Adipocyte (in vitro differentiated cells): ENCODE measurements at regions not wholly inside any gene's neighbourhood (a gene's known extent, or its start where the extent isn't known, plus 50 kb on each side); places are given as distances from the start of the nearest gene placed in this dataset.

Experiments
- DNase-seq: peaks from one replicate; pipeline ENCODE4 v3.0.0-alpha.2; 2015; ENCODE audit warnings: low read depth
- H3K27me3 ChIP-seq: replicated peaks from 2 replicates; pipeline ENCODE4 v1.7.0; 2013; ENCODE audit warnings: mild to moderate bottlenecking, low read length, moderate library complexity; ENCODE audit not compliant: control insufficient read depth, insufficient read depth
- H3K36me3 ChIP-seq: 2 replicates; pipeline ENCODE4 v1.7.0; 2013; ENCODE audit warnings: low read length, mild to moderate bottlenecking, moderate library complexity; ENCODE audit not compliant: control insufficient read depth, insufficient read depth, severe bottlenecking
- H3K4me1 ChIP-seq: 2 replicates; pipeline ENCODE4 v1.7.0; 2013; ENCODE audit warnings: mild to moderate bottlenecking, low read length, moderate library complexity; ENCODE audit not compliant: control insufficient read depth, insufficient read depth
- H3K4me3 ChIP-seq: 2 replicates; pipeline ENCODE4 v1.7.0; 2013; ENCODE audit warnings: mild to moderate bottlenecking, low read length, moderate library complexity
- H3K9ac ChIP-seq: 2 replicates; pipeline ENCODE4 v1.7.0; 2013; ENCODE audit warnings: mild to moderate bottlenecking, low read length, moderate library complexity
- H3K9me3 ChIP-seq: 2 replicates; pipeline ENCODE4 v1.7.0; 2013; ENCODE audit warnings: mild to moderate bottlenecking, low read length, moderate library complexity; ENCODE audit not compliant: control insufficient read depth

- no peak overlapping the region for H3K4me3 ChIP-seq
- DNase-seq = no peak
- H3K27me3 ChIP-seq = no peaks in the 10 kb centered on the region
- no peaks in the 10 kb centered on the region for H3K9me3 ChIP-seq
- H3K36me3 ChIP-seq = no peaks in the 10 kb centered on the region
- H3K4me1 ChIP-seq = no peaks in the 10 kb centered on the region
- no peak overlapping the region for H3K9ac ChIP-seq
These were observed 1188.3 kb upstream of the CNTN5 start for GRCh38 chr11:97832451-97832850.

- H3K9me3 ChIP-seq = no peaks in the 10 kb centered on the region
- DNase-seq = no peak
These were observed 1187.3 kb upstream of the CNTN5 start for GRCh38 chr11:97833412-97833811.

GRCh38 chr11:97844016-97844415 lies 1176.7 kb upstream of the CNTN5 start:
- Histone ChIP-seq H3K27me3 (no peaks in the 10 kb centered on the region), H3K9me3 (peaks cover 10% of the 10 kb centered on the region), H3K4me3 (no peak overlapping the region), H3K9ac (no peak overlapping the region), H3K36me3 (no peaks in the 10 kb centered on the region), H3K4me1 (no peaks in the 10 kb centered on the region)
- DNase-seq = no peak

More at GRCh38 chr11:97833412-97833811, 1187.3 kb upstream of the CNTN5 start:
- no peaks in the 10 kb centered on the region for H3K27me3 ChIP-seq
- H3K4me1 ChIP-seq = no peaks in the 10 kb centered on the region
- no peak overlapping the region for H3K4me3 ChIP-seq
- no peaks in the 10 kb centered on the region for H3K36me3 ChIP-seq
- H3K9ac ChIP-seq = no peak overlapping the region

GRCh38 chr11:97847730-97848129 lies 1173.0 kb upstream of the CNTN5 start:
- Histone ChIP-seq H3K9ac (no peak overlapping the region), H3K4me3 (no peak overlapping the region), H3K9me3 (no peaks in the 10 kb centered on the region), H3K27me3 (no peaks in the 10 kb centered on the region), H3K4me1 (no peaks in the 10 kb centered on the region), H3K36me3 (no peaks in the 10 kb centered on the region)
- no peak for DNase-seq

- Histone ChIP-seq H3K27me3 (no peaks in the 10 kb centered on the region), H3K4me1 (no peaks in the 10 kb centered on the region), H3K4me3 (no peak overlapping the region), H3K36me3 (no peaks in the 10 kb centered on the region), H3K9ac (no peak overlapping the region), H3K9me3 (no peaks in the 10 kb centered on the region)
- DNase-seq = no peak
These were observed 1170.0 kb upstream of the CNTN5 start for GRCh38 chr11:97850701-97851100.

- H3K9ac ChIP-seq = no peak overlapping the region
- DNase-seq = no peak
- no peaks in the 10 kb centered on the region for H3K4me1 ChIP-seq
- H3K4me3 ChIP-seq = no peak overlapping the region
- no peaks in the 10 kb centered on the region for H3K27me3 ChIP-seq
- no peaks in the 10 kb centered on the region for H3K36me3 ChIP-seq
- no peaks in the 10 kb centered on the region for H3K9me3 ChIP-seq
These were observed 1166.4 kb upstream of the CNTN5 start for GRCh38 chr11:97854357-97854756.

GRCh38 chr11:97854877-97855276 lies 1165.9 kb upstream of the CNTN5 start:
- no peaks in the 10 kb centered on the region for H3K36me3 ChIP-seq
- DNase-seq = no peak

GRCh38 chr11:97856666-97857065 lies 1164.1 kb upstream of the CNTN5 start:
- Histone ChIP-seq H3K4me3 (no peak overlapping the region), H3K4me1 (no peaks in the 10 kb centered on the region), H3K9ac (no peak overlapping the region), H3K27me3 (no peaks in the 10 kb centered on the region), H3K36me3 (no peaks in the 10 kb centered on the region), H3K9me3 (no peaks in the 10 kb centered on the region)
- DNase-seq = no peak

More at GRCh38 chr11:97854877-97855276, 1165.9 kb upstream of the CNTN5 start:
- Histone ChIP-seq H3K9me3 (no peaks in the 10 kb centered on the region), H3K27me3 (no peaks in the 10 kb centered on the region), H3K4me1 (no peaks in the 10 kb centered on the region), H3K9ac (no peak overlapping the region), H3K4me3 (no peak overlapping the region)

GRCh38 chr11:97860237-97860636 lies 1160.5 kb upstream of the CNTN5 start:
- Histone ChIP-seq H3K36me3 (no peaks in the 10 kb centered on the region), H3K27me3 (no peaks in the 10 kb centered on the region), H3K9ac (no peak overlapping the region), H3K9me3 (no peaks in the 10 kb centered on the region), H3K4me1 (no peaks in the 10 kb centered on the region), H3K4me3 (no peak overlapping the region)
- DNase-seq = no peak

GRCh38 chr11:97862021-97862420 lies 1158.7 kb upstream of the CNTN5 start:
- no peak overlapping the region for H3K4me3 ChIP-seq
- no peaks in the 10 kb centered on the region for H3K4me1 ChIP-seq
- H3K36me3 ChIP-seq = no peaks in the 10 kb centered on the region
- H3K9me3 ChIP-seq = peaks cover under 1% of the 10 kb centered on the region
- H3K27me3 ChIP-seq = no peaks in the 10 kb centered on the region
- no peak for DNase-seq
- no peak overlapping the region for H3K9ac ChIP-seq

GRCh38 chr11:97865424-97866012 lies 1155.2 kb upstream of the CNTN5 start:
- H3K4me3 ChIP-seq = no peak overlapping the region
- DNase-seq = no peak
- peaks cover 26% of the 10 kb centered on the region for H3K9me3 ChIP-seq
- H3K27me3 ChIP-seq = no peaks in the 10 kb centered on the region
- no peaks in the 10 kb centered on the region for H3K36me3 ChIP-seq
- H3K4me1 ChIP-seq = no peaks in the 10 kb centered on the region
- H3K9ac ChIP-seq = no peak overlapping the region

GRCh38 chr11:97871816-97872215 lies 1148.9 kb upstream of the CNTN5 start:
- H3K4me3 ChIP-seq = no peak overlapping the region
- H3K4me1 ChIP-seq = no peaks in the 10 kb centered on the region
- peaks cover 26% of the 10 kb centered on the region for H3K9me3 ChIP-seq
- no peak overlapping the region for H3K9ac ChIP-seq
- no peaks in the 10 kb centered on the region for H3K27me3 ChIP-seq
- H3K36me3 ChIP-seq = no peaks in the 10 kb centered on the region
- no peak for DNase-seq
